CD1c-positive myeloid dendritic cell (primary cell): ENCODE measurements at regions not wholly inside any gene's neighbourhood (a gene's known extent, or its start where the extent isn't known, plus 50 kb on each side); places are given as distances from the start of the nearest gene placed in this dataset.
A peak's percentile ranks its signal among the peaks of the same experiment; 100 is the strongest.

Experiments used
- DNase-seq: peaks from one replicate; pipeline ENCODE4 v3.0.0-alpha.2; 2016; ENCODE audit errors: extremely low spot score

- no peak for DNase-seq
Measured at GRCh38 chr10:118467200-118467599, 125.1 kb upstream of the FAM204A start.

- no peak for DNase-seq
Measured at GRCh38 chr10:118465300-118465874, 123.3 kb upstream of the FAM204A start.

GRCh38 chr10:118463740-118464139 lies 121.6 kb upstream of the FAM204A start:
- DNase-seq: no peak

- no peak for DNase-seq
Measured at GRCh38 chr10:118462401-118462800, 120.3 kb upstream of the FAM204A start.

- peak; percentile 55 for DNase-seq
Measured at GRCh38 chr10:118459642-118460193, 117.6 kb upstream of the FAM204A start.

- DNase-seq: no peak
Measured at GRCh38 chr10:118458957-118459641, 117.0 kb upstream of the FAM204A start.

- DNase-seq: no peak
Measured at GRCh38 chr10:118457824-118458428, 115.8 kb upstream of the FAM204A start.

- no peak for DNase-seq
Measured at GRCh38 chr10:118455181-118455695, 113.1 kb upstream of the FAM204A start.

GRCh38 chr10:118454211-118454610 lies 112.1 kb upstream of the FAM204A start:
- DNase-seq: no peak

- DNase-seq: no peak
Measured at GRCh38 chr10:118452098-118452497, 110.0 kb upstream of the FAM204A start.

GRCh38 chr10:118449521-118449920 lies 107.4 kb upstream of the FAM204A start:
- no peak for DNase-seq

- no peak for DNase-seq
Measured at GRCh38 chr10:118448744-118449143, 106.6 kb upstream of the FAM204A start.

- no peak for DNase-seq
Measured at GRCh38 chr10:118447478-118448270, 105.5 kb upstream of the FAM204A start.

GRCh38 chr10:118445535-118445934 lies 103.4 kb upstream of the FAM204A start:
- DNase-seq: no peak

GRCh38 chr10:118444069-118444468 lies 101.9 kb upstream of the FAM204A start:
- DNase-seq: no peak

GRCh38 chr10:118442032-118442431 lies 99.9 kb upstream of the FAM204A start:
- no peak for DNase-seq

- DNase-seq: no peak
Measured at GRCh38 chr10:118439824-118440223, 97.7 kb upstream of the FAM204A start.

GRCh38 chr10:118436742-118437141 lies 94.6 kb upstream of the FAM204A start:
- no peak for DNase-seq

- no peak for DNase-seq
Measured at GRCh38 chr10:118430190-118430589, 88.1 kb upstream of the FAM204A start.

GRCh38 chr10:118423800-118424442 lies 81.8 kb upstream of the FAM204A start:
- peak; percentile 64 for DNase-seq

GRCh38 chr10:118422241-118422640 lies 80.1 kb upstream of the FAM204A start:
- no peak for DNase-seq
